Breast epithelium (tissue), 4 donors: ENCODE measurements at regions not wholly inside any gene's neighbourhood (a gene's known extent, or its start where the extent isn't known, plus 50 kb on each side); places are given as distances from the start of the nearest gene placed in this dataset.

Experiments used
- DNase-seq, 2 donors: peaks; one replicate each; pipeline ENCODE4 v3.0.0-alpha.2; 2019; ENCODE audit warnings: low spot score in 2 of 2
- H3K27ac ChIP-seq, 2 donors: fragments of 200-600 bp; sonication (generic) in 1 of 2; one replicate each; pipeline ENCODE4 v1.5.1; 2016 to 2019; ENCODE audit warnings: mild to moderate bottlenecking in 1 of 2
- H3K27me3 ChIP-seq, 2 donors: fragments of 200-600 bp; sonication (generic) in 1 of 2; one replicate each; pipeline versions ENCODE4 v1.5.1 to v1.6.0; 2017 to 2019; ENCODE audit warnings: control low read depth in 1 of 2, mild to moderate bottlenecking in 1 of 2
- H3K36me3 ChIP-seq: fragments of 200-600 bp; one replicate; pipeline ENCODE4 v1.5.1; 2019
- H3K4me1 ChIP-seq, 2 donors: fragments of 200-600 bp; sonication (generic); one replicate each; pipeline ENCODE4 v1.5.1; 2016 to 2019; ENCODE audit warnings: control low read depth in 1 of 2
- H3K4me3 ChIP-seq, 3 donors: fragments of 200-600 bp; sonication (generic); 1 replicate in 2 of 3; 2 replicates in 1 of 3; pipeline ENCODE4 v1.5.1; 2016 to 2019; ENCODE audit warnings: mild to moderate bottlenecking in 3 of 3, moderate library complexity in 2 of 3
- H3K9me3 ChIP-seq, 2 donors: fragments of 200-600 bp; sonication (generic) in 1 of 2; one replicate each; pipeline ENCODE4 v1.5.1; 2016 to 2019; ENCODE audit warnings: control low read depth in 1 of 2
- POLR2A ChIP-seq: fragments of 450-650 bp; IDR thresholded peaks from one replicate; pipeline ENCODE4 v1.6.1; 2016; ENCODE audit warnings: antibody characterized with exemption, mild to moderate bottlenecking, moderate library complexity
- POLR2AphosphoS5 ChIP-seq, 3 donors: sonication (generic); formaldehyde crosslinking; IDR thresholded peaks; one replicate each; pipeline ENCODE4 v1.6.1; 2017; ENCODE audit warnings: antibody characterized with exemption in 3 of 3
- intact Hi-C: fragments of 100-400 bp; cut with DNase I; formaldehyde crosslinking; loops from one replicate; pipeline ENCODE4 v1.15.1; 2023; ENCODE audit warnings: low total_unique reads
- TF ChIP-seq, protein P1 (sequence below), 3 donors: fragments of 450-650 bp; IDR thresholded peaks; one replicate each; pipeline ENCODE4 v1.5.1; 2016 to 2017; ENCODE audit warnings: antibody characterized with exemption in 3 of 3, mild to moderate bottlenecking in 3 of 3, moderate library complexity in 3 of 3

DNA sequence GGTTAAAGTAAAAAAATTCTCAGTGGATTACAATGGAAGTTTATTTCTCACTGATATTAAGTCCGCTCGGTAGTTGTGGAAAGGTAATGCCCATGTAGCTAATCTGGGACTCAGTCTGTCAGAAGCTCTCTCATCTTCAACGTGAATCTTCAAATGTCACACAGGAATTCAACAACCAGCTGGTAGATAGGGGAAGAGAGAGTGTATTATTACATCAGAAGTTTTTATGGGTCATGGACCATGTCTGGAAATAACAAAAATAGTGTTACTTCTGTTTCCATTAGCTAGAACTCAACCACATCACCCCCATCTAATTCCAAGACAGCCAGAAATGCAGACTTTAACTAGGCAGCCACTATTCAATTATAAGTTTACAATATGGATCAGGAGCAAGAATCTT is 506.1 kb upstream of the HTR2C start:
- intact Hi-C loops: no loop called here
- no peak for TF ChIP-seq POLR2AphosphoS5 (IDR thresholded peaks at IDR 0.05)
- TF ChIP-seq, protein P1, sequence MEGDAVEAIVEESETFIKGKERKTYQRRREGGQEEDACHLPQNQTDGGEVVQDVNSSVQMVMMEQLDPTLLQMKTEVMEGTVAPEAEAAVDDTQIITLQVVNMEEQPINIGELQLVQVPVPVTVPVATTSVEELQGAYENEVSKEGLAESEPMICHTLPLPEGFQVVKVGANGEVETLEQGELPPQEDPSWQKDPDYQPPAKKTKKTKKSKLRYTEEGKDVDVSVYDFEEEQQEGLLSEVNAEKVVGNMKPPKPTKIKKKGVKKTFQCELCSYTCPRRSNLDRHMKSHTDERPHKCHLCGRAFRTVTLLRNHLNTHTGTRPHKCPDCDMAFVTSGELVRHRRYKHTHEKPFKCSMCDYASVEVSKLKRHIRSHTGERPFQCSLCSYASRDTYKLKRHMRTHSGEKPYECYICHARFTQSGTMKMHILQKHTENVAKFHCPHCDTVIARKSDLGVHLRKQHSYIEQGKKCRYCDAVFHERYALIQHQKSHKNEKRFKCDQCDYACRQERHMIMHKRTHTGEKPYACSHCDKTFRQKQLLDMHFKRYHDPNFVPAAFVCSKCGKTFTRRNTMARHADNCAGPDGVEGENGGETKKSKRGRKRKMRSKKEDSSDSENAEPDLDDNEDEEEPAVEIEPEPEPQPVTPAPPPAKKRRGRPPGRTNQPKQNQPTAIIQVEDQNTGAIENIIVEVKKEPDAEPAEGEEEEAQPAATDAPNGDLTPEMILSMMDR (IDR thresholded peaks at IDR 0.05): no peak
- no peak for TF ChIP-seq POLR2A
- no peak for DNase-seq
- Histone ChIP-seq H3K36me3 (no peaks in the 10 kb centered on the region), H3K4me3 (no peak overlapping the region), H3K4me1 (no peaks in the 10 kb centered on the region), H3K27me3 (peaks cover 0 to 11% of the 10 kb centered on the region in 2 donors), H3K27ac (no peak overlapping the region), H3K9me3 (no peaks in the 10 kb centered on the region)

DNA sequence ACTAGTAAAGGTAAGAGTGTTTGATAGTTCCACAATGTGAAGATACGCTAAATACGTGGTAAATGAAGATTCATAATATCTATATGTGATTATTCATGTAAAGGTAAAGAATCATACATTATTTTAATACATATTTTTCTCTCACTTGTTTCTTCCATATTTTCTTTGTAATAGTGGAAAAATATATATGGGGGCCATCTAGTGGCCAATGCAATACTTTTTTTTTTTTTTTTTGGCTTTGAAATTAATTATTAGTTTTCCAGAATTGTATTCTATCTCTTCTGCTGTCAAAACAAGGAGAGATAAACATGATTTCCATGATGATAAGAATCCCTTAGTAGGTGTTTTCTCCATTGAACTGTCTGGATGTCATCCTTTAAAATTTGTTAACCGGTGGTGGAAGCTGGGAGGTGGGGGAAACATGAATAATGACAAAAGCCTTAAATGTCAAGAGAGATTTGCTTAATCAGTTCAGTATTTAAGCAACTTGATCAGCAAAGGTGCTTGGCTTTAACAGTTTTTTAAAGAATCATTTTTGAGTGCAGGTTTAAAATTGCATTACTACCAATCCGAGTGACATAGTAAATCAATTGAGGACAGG is 508.7 kb upstream of the HTR2C start:
- no peaks in the 10 kb centered on the region for H3K4me1 ChIP-seq
- H3K27ac ChIP-seq: no peak overlapping the region
- H3K9me3 ChIP-seq: no peaks in the 10 kb centered on the region
- TF ChIP-seq, protein P1 (IDR thresholded peaks at IDR 0.05): no peak
- TF ChIP-seq POLR2A: no peak
- no peaks in the 10 kb centered on the region for H3K36me3 ChIP-seq
- DNase-seq: no peak
- no peak overlapping the region for H3K4me3 ChIP-seq
- H3K27me3 ChIP-seq: peaks cover 0 to 20% of the 10 kb centered on the region in 2 donors
- intact Hi-C loops: no loop called here

DNA sequence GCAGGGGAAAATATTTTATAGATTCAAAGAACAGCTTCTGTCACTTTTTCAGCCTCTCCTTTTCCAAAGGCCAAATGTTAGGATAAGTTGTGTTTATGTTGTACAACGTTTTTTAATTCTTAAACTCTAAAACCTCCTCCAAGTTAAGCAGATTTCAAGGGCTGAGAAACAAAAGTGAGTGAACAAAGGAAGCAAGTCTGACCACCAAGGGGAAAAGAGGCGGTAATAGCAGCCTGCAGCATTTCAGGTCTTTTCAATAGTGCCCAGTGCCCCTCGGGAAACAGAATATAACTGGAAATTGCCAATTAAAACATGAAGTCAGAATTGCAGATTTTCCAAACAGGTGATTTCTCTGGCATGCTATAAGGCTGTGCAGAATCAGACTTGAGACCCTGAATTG is 510.0 kb upstream of the HTR2C start:
- Histone ChIP-seq H3K4me1 (no peaks in the 10 kb centered on the region), H3K27ac (no peak overlapping the region), H3K36me3 (no peaks in the 10 kb centered on the region), H3K4me3 (no peak overlapping the region), H3K9me3 (no peaks in the 10 kb centered on the region), H3K27me3 (peaks cover 0 to 25% of the 10 kb centered on the region in 2 donors)
- DNase-seq: no peak
- intact Hi-C loops: no loop called here
- TF ChIP-seq POLR2A (no peak), POLR2AphosphoS5 (IDR thresholded peaks at IDR 0.05) (no peak)

DNA sequence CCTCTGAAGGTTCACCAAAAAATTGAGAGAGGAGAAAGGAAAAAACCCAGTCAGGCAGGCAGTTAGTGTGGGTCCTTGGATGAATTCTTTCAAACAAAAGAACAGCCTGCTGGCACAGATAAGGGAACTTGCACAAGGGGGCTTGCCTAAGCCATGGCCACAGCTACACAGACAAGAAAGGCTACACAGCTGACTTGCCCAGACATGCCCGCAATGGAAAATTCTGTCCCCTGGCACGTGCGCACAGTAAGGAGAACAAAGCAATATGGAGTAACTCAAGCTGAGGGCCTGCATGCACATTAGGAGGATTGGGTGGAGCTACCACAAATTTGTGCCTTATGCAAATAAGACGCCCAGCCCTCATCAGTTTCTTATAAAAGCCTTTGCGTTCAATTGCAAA is 512.5 kb upstream of the HTR2C start:
- intact Hi-C loops: no loop called here
- DNase-seq: no peak
- no peak overlapping the region for H3K4me3 ChIP-seq
- H3K27ac ChIP-seq: no peak overlapping the region
- no peaks in the 10 kb centered on the region for H3K36me3 ChIP-seq
- no peaks in the 10 kb centered on the region for H3K9me3 ChIP-seq
- no peaks in the 10 kb centered on the region for H3K4me1 ChIP-seq
- H3K27me3 ChIP-seq: peaks cover 0 to 24% of the 10 kb centered on the region in 2 donors
- TF ChIP-seq POLR2AphosphoS5 (IDR thresholded peaks at IDR 0.05): no peak
- TF ChIP-seq, protein P1 (IDR thresholded peaks at IDR 0.05): no peak
- TF ChIP-seq POLR2A: no peak

DNA sequence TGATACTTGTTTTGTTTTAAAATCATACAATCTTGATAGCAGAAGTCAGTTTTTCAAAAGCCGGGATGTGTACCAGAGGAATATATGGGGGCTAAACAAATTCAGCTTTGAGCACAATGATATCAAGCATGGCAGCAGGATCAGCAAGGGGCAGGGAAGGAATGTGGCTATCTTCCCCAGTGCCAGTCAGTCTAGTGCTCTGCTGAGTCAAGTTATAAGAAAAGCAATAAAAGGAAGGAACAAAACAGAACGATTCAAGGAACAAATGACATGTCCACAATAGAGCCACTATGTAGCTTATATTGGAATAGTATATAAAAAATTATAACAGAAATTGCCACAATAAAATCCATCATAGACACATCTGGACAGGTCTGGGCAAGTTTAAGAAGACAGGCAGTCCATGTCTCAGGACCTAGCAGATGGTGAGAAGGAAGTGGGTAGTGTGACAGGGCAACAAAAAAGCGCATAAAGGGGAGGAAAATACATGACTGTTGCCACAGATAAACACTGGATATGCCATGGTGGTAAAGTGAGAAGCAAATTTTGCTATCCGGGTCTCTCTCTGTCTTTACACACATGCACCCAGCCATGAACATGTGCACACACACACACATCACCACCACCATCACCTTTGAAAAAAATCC is 518.2 kb upstream of the HTR2C start:
- H3K27me3 ChIP-seq: peaks cover 0 to 14% of the 10 kb centered on the region in 2 donors
- no peak overlapping the region for H3K4me3 ChIP-seq
- H3K9me3 ChIP-seq: no peaks in the 10 kb centered on the region
- intact Hi-C loops: no loop called here
- H3K27ac ChIP-seq: no peak overlapping the region
- H3K4me1 ChIP-seq: no peaks in the 10 kb centered on the region
- TF ChIP-seq, protein P1 (IDR thresholded peaks at IDR 0.05): no peak
- no peak for TF ChIP-seq POLR2A
- no peak for TF ChIP-seq POLR2AphosphoS5 (IDR thresholded peaks at IDR 0.05)
- DNase-seq: no peak
- H3K36me3 ChIP-seq: no peaks in the 10 kb centered on the region
